Transverse colon (tissue), 4 donors: ENCODE measurements at regions not wholly inside any gene's neighbourhood (a gene's known extent, or its start where the extent isn't known, plus 50 kb on each side); places are given as distances from the start of the nearest gene placed in this dataset.
"Not testable (repeated sequence)": the region's sequence is repeated elsewhere in the genome, so short reads cannot be mapped to it uniquely, and the experiment has no call there.

Experiments used
- DNase-seq: peaks from one replicate; pipeline ENCODE4 v3.0.0-alpha.2; 2019
- H3K27ac ChIP-seq, 4 donors: fragments of 200-600 bp; sonication (generic); 2 replicates each; pipeline ENCODE4 v1.5.1; 2016 to 2018; ENCODE audit warnings: inconsistent platforms in 4 of 4
- H3K27me3 ChIP-seq: fragments of 200-600 bp; sonication (generic); 2 replicates; pipeline ENCODE4 v1.5.1; 2017; ENCODE audit warnings: inconsistent platforms
- H3K36me3 ChIP-seq, 4 donors: fragments of 200-600 bp; sonication (generic); 2 replicates each; pipeline ENCODE4 v1.5.1; 2017 to 2019; ENCODE audit warnings: inconsistent platforms in 4 of 4
- H3K4me1 ChIP-seq, 4 donors: fragments of 200-600 bp; sonication (generic); 2 replicates each; pipeline ENCODE4 v1.5.1; 2017 to 2020; ENCODE audit warnings: inconsistent platforms in 4 of 4
- H3K4me3 ChIP-seq, 4 donors: fragments of 200-600 bp; sonication (generic); 1 replicate in 1 of 4; 2 replicates in 3 of 4; pipeline versions ENCODE4 v1.5.1 to v1.6.1; 2017 to 2019; ENCODE audit warnings: inconsistent platforms in 4 of 4
- H3K9me3 ChIP-seq, 2 donors: fragments of 200-600 bp; sonication (generic); 2 replicates each; pipeline ENCODE4 v1.5.1; 2017 to 2019; ENCODE audit warnings: inconsistent platforms in 2 of 2
- CTCF ChIP-seq, 5 experiments: fragments of 200-600 bp in 3 of 5; fragments of 450-650 bp in 2 of 5; sonication (generic) in 3 of 5; IDR thresholded peaks; 1 replicate in 2 of 5; 2 replicates in 3 of 5; pipeline ENCODE4 v1.5.1; 2016 to 2017; ENCODE audit warnings: antibody characterized with exemption in 5 of 5, inconsistent platforms in 3 of 5, mild to moderate bottlenecking in 2 of 5, moderate library complexity in 1 of 5
- EP300 ChIP-seq: sonication (generic); formaldehyde crosslinking; IDR thresholded peaks from one replicate; pipeline ENCODE4 v1.6.1; 2017; ENCODE audit warnings: antibody characterized with exemption, low read depth
- POLR2A ChIP-seq: fragments of 450-650 bp; IDR thresholded peaks from one replicate; pipeline ENCODE4 v1.6.1; 2016; ENCODE audit warnings: antibody characterized with exemption, mild to moderate bottlenecking, moderate library complexity
- POLR2AphosphoS5 ChIP-seq, 3 donors: sonication (generic); formaldehyde crosslinking; IDR thresholded peaks; one replicate each; pipeline ENCODE4 v1.6.1; 2016; ENCODE audit warnings: antibody characterized with exemption in 3 of 3
- WGBS, 2 donors: methylation state at CpG; one replicate each; pipeline ENCODE4 v1.1.5; 2018; ENCODE audit warnings: low coverage in 1 of 2; 5-methylcytosine and 5-hydroxymethylcytosine counted together
- in situ Hi-C, 4 donors: fragments of 200-750 bp; cut with MboI; loops; one replicate each; pipeline versions ENCODE4 v1.15.0 to v1.15.1; 2017; ENCODE audit warnings: low sequenced_read_pairs in 3 of 4, low pct_ligation_motif_present in 1 of 4, low pct_unique_long_range_greater_than_20kb in 1 of 4
- intact Hi-C: fragments of 100-400 bp; cut with DNase I; formaldehyde crosslinking; loops from one replicate; pipeline ENCODE4 v1.15.1; 2023; ENCODE audit warnings: low total_unique reads

GRCh38 chr3:184455991-184456390, 76.1 kb downstream of the CHRD start:
- in situ Hi-C loops (no loop called here), intact Hi-C loops (no loop called here)

GRCh38 chr3:184456476-184456875, 76.6 kb downstream of the CHRD start:
- H3K27me3 ChIP-seq, result no peaks in the 10 kb centered on the region
- H3K27ac ChIP-seq, result no peak overlapping the region
- in situ Hi-C loops (no loop called here), intact Hi-C loops (no loop called here)
- H3K4me3 ChIP-seq, result no peak overlapping the region
- no peak for DNase-seq
- 0 to 69% methylated on average over 1 to 4 of the region's 4 CpGs for WGBS, 2 donors
- no peaks in the 10 kb centered on the region for H3K4me1 ChIP-seq
- no peaks in the 10 kb centered on the region for H3K9me3 ChIP-seq
- H3K36me3 ChIP-seq, result no peaks in the 10 kb centered on the region
- no peak for TF ChIP-seq POLR2AphosphoS5 (IDR thresholded peaks at IDR 0.05)
- TF ChIP-seq POLR2A, result no peak
- no peak for TF ChIP-seq CTCF (IDR thresholded peaks at IDR 0.05)
- TF ChIP-seq EP300, result no peak

More at GRCh38 chr3:184455991-184456390, 76.1 kb downstream of the CHRD start:
- TF ChIP-seq CTCF (IDR thresholded peaks at IDR 0.05) (no peak), EP300 (no peak), POLR2A (no peak), POLR2AphosphoS5 (IDR thresholded peaks at IDR 0.05) (no peak)
- Histone ChIP-seq H3K4me1 (no peaks in the 10 kb centered on the region), H3K9me3 (no peaks in the 10 kb centered on the region), H3K36me3 (no peaks in the 10 kb centered on the region), H3K4me3 (no peak overlapping the region), H3K27me3 (no peaks in the 10 kb centered on the region), H3K27ac (no peak overlapping the region)
- 80% methylated on average over 3 of the region's 3 CpGs; no CpG with 5 or more reads in 1 of the 2 donors for WGBS, 2 donors
- DNase-seq, result no peak

- H3K36me3 ChIP-seq, result no peaks in the 10 kb centered on the region
- no peaks in the 10 kb centered on the region for H3K4me1 ChIP-seq
- H3K27me3 ChIP-seq, result no peaks in the 10 kb centered on the region
- DNase-seq, result no peak
- no peak overlapping the region for H3K27ac ChIP-seq
- whole genome bisulfite sequencing, 2 donors, result 88% methylated on average over 1 of the region's 1 CpG; no CpG with 5 or more reads in 1 of the 2 donors
- H3K9me3 ChIP-seq, result no peaks in the 10 kb centered on the region
- intact Hi-C loops, result no loop called here
- no peak overlapping the region for H3K4me3 ChIP-seq
- in situ Hi-C loops, result no loop called here
- TF ChIP-seq POLR2A (no peak), CTCF (IDR thresholded peaks at IDR 0.05) (no peak), POLR2AphosphoS5 (IDR thresholded peaks at IDR 0.05) (no peak), EP300 (no peak)
Observed at GRCh38 chr3:184457329-184457728, 77.5 kb downstream of the CHRD start.

GRCh38 chr3:184457784-184458377, 78.0 kb downstream of the CHRD start:
- intact Hi-C loops, H3K27me3 ChIP-seq, in situ Hi-C loops, H3K9me3 ChIP-seq, H3K36me3 ChIP-seq, H3K4me1 ChIP-seq, H3K27ac ChIP-seq, DNase-seq, H3K4me3 ChIP-seq: not testable (repeated sequence)
- 86 to 89% methylated on average over 3 to 7 of the region's 7 CpGs for WGBS, 2 donors

- intact Hi-C loops (no loop called here), in situ Hi-C loops (no loop called here)
- no peak for DNase-seq
- TF ChIP-seq EP300 (no peak), POLR2AphosphoS5 (IDR thresholded peaks at IDR 0.05) (no peak), CTCF (IDR thresholded peaks at IDR 0.05) (no peak), POLR2A (no peak)
- Histone ChIP-seq H3K27me3 (no peaks in the 10 kb centered on the region), H3K27ac (no peak overlapping the region), H3K4me1 (no peaks in the 10 kb centered on the region), H3K9me3 (no peaks in the 10 kb centered on the region), H3K36me3 (no peaks in the 10 kb centered on the region), H3K4me3 (no peak overlapping the region)
- 62 to 67% methylated on average over 4 of the region's 4 CpGs for whole genome bisulfite sequencing, 2 donors
Observed at GRCh38 chr3:184459355-184459754, 79.5 kb downstream of the CHRD start.
